HG02970 (cell line): ENCODE measurements at regions not wholly inside any gene's neighbourhood (a gene's known extent, or its start where the extent isn't known, plus 50 kb on each side); places are given as distances from the start of the nearest gene placed in this dataset.

Experiments
- ATAC-seq: cut with Tn5 transposase; IDR thresholded peaks from one replicate; pipeline ENCODE4 v1.9.1; 2021; ENCODE audit warnings: mild to moderate bottlenecking, moderate library complexity, moderate number of reproducible peaks; ENCODE audit not compliant: unreplicated experiment, low FRiP score

DNA sequence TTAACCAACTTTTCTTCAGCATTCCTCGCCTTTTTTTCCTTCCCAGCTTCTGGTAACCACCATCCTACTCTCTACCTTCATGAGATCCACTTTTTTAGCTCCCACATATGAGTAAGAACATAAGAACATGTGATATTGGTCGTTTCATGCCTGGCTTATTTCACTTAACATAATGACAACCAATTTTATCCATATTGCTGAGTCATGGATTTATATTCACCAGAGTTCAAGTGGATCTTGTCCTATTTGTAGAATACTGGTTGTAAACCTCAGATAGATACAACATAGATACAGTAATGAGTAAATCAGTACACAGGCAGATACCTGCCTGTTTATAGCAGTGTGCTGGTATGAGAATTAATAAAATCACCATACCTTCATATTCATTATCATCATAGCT lies 412.0 kb upstream of the RBMS3 start:
- ATAC-seq, result no peak

- no peak for ATAC-seq
Measured at GRCh38 chr3:28877912-28878311, 403.0 kb upstream of the RBMS3 start.

DNA sequence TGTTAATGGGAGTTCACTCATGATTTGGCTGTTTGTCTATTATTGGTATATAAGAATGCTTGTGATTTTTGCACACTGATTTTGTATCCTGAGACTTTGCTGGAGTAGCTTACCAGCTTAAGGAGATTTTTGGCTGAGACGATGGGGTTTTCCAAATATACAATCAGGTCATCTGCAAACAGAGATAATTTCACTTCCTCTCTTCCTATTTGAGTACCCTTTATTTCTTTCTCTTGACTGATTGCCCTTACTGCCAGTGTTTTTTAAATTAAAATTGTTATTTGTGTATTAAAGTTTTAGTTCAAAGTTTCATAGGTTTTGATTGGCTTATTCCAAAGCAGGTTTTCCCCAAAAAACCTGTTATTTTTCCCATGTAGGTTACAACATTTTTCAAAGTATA lies 390.5 kb upstream of the RBMS3 start:
- ATAC-seq, result no peak

DNA sequence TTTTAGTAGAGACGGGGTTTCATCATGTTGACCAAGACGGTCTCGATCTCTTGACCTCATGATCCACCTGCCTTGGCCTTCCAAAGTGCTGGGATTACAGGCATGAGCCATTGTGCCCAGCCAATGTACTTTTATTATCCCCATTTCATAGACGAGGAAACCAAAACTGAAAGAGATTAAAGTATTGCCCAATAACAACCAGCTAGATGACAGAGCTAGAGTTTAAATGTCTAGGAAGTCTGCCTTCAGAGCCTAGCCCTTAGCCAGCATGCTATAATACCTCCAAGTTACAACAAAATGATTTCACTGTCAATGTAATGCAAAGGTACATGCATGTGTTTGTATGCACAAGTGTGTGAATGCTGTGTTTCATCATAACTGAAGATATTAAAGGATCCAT lies 389.4 kb upstream of the RBMS3 start:
- ATAC-seq, result no peak

GRCh38 chr3:28900301-28900700 lies 380.6 kb upstream of the RBMS3 start:
- no peak for ATAC-seq

GRCh38 chr3:28901018-28901417 lies 379.9 kb upstream of the RBMS3 start:
- ATAC-seq, result no peak

GRCh38 chr3:28903171-28903601 lies 377.7 kb upstream of the RBMS3 start:
- ATAC-seq, result no peak

GRCh38 chr3:28905798-28906197 lies 375.1 kb upstream of the RBMS3 start:
- no peak for ATAC-seq

GRCh38 chr3:28906561-28907310 lies 374.1 kb upstream of the RBMS3 start:
- no peak for ATAC-seq

DNA sequence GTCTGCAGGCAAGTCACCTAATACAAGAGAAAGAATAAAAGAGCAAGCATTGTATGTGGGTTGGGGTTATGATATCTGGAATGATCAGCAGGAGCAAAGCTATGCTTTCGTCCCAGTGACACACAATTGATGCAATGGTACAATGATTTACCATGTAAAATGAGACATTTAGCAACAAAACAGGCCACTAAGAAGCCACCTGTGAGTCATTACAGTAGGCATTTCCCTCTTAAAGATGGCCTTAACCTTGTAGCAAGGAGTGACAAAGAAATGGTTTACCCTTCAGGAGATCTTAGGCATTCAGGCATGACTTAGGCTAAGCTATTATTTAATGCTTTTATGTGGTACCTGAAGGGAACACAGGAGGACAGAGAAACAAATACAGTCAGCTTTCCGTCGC lies 373.3 kb upstream of the RBMS3 start:
- ATAC-seq, result no peak

- no peak for ATAC-seq
Measured at GRCh38 chr3:28912120-28912885, 368.6 kb upstream of the RBMS3 start.

DNA sequence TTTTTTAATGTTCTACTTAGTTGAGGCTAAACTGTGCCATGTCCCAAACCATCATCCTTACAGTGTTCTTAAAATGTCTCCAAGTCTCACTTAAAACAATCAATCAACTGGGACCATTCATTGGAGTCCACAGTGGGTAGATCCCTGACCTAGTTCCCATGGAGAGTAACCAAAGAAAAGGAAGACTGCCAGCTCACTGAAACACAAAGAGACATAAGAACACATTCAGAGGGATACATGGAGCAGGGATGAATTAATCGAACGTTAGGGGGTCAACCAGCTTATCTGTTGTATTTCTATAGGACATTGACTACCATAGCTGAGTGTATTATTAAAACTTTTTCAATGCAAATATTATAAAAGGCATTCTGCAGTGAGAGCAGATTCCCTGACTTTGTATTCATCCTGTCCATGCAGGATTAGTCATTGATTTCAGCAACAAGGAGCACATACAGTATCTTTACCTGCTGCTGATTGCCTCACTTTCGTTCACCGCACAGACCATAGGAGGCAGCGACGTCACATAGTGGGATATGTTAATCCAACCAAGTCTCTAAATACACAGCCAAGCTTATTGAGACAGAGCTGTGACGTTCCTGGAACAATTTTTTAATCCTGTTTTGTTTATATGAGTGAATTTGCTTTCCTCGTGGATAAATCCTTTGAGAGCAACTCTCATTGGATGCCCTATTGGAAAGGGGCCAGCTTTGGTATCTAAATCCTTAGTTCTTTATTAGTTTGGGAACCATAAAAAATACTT lies 364.9 kb upstream of the RBMS3 start:
- ATAC-seq, result no peak

DNA sequence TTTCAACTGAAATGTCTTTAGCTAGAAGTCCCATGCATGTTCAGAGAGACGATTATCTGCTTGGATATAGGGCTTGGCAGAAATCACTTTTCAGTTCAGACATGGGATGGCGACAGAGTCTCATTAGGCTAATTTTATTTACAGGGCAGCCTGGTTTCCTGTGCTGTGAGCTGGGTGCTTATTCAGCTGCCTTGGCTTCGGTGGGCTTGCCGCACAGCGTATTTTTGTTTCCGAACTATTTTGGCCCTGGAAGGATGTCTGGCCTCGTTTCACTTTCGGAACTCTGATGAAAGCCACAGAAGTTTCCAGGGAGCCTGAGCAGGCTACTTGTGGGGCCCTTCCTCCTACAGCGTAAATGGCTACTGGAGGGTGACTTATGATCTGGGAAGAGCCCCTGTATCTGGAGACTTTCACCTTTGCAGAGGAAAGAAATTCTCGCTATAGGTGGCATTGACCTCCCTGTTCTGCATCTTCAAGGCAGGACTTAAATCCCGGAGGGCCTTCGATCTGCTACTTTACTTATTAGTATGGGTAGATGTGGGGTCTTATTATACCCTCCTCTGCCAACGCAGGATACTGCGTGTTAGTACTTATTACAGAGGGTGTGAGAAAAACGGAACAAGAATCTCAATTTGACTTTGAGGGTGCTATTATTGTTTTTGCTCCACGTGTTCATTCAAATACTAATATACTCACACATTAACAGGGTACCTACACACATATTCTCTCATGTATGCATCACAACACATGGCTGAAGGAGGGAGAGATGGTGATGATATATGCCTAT lies 364.0 kb upstream of the RBMS3 start:
- ATAC-seq, result peak; percentile 72

GRCh38 chr3:28917895-28918475 lies 362.9 kb upstream of the RBMS3 start:
- no peak for ATAC-seq

GRCh38 chr3:28922376-28922775 lies 358.5 kb upstream of the RBMS3 start:
- ATAC-seq, result no peak

- no peak for ATAC-seq
Measured at GRCh38 chr3:28923994-28924393, 356.9 kb upstream of the RBMS3 start.

GRCh38 chr3:28924744-28925360 lies 356.0 kb upstream of the RBMS3 start:
- ATAC-seq, result no peak

GRCh38 chr3:28933337-28933736 lies 347.5 kb upstream of the RBMS3 start:
- ATAC-seq, result no peak

GRCh38 chr3:28934126-28934813 lies 346.6 kb upstream of the RBMS3 start:
- no peak for ATAC-seq
